ENCODE measurements at regions not wholly inside any gene's neighbourhood (a gene's known extent, or its start where the extent isn't known, plus 50 kb on each side); places are given as distances from the start of the nearest gene placed in this dataset.

DNA sequence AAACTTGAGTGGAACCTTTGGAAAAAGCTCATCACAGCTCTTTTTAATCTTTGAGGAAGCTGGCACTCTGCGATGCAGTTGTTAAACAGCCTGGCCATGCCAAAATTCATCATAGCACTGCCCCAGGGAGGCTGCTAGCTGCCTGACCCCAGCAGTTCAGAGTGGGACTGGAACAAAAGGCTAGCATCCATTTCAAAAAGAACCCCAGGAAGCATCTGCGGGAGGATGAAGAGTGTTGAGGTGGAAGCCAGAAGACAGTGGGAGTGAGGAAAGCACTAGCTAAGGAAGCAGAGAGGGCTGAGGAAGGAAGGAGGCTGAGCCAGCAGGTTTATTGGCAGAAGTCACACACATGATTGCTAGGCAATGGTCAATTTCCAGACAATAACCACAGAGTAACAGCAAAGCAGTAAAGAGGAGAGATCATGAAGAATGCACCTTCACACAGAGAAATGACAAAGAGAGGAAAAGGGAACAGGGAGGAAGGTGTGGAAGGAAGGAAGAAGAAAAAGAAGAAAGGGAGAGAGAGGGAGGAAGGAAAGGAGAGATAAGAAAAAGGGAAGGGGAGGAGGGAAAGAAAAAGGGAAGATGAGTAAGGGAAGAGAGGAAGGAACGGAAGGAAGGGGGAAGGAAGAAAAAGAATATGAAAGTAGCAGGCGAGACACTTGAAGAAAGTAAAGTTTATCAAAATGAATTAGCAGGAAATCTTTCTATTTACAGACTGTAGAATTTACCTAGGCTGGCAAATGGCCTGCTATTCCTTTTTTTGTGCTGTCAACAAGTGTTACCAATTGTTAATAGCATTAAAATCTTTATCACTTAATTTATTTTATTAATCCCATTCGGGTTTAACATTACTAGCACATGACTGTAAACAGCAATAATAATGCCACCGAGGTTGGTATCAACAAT lies 270.0 kb upstream of the PSMD7 start:
- no peak for TF ChIP-seq NFIC (IDR thresholded peaks at IDR 0.05; ENCODE audit: borderline replicate concordance)
- TF ChIP-seq, protein P1, sequence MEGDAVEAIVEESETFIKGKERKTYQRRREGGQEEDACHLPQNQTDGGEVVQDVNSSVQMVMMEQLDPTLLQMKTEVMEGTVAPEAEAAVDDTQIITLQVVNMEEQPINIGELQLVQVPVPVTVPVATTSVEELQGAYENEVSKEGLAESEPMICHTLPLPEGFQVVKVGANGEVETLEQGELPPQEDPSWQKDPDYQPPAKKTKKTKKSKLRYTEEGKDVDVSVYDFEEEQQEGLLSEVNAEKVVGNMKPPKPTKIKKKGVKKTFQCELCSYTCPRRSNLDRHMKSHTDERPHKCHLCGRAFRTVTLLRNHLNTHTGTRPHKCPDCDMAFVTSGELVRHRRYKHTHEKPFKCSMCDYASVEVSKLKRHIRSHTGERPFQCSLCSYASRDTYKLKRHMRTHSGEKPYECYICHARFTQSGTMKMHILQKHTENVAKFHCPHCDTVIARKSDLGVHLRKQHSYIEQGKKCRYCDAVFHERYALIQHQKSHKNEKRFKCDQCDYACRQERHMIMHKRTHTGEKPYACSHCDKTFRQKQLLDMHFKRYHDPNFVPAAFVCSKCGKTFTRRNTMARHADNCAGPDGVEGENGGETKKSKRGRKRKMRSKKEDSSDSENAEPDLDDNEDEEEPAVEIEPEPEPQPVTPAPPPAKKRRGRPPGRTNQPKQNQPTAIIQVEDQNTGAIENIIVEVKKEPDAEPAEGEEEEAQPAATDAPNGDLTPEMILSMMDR (IDR thresholded peaks at IDR 0.05): no peak
- no peak for TF ChIP-seq RAD21 (IDR thresholded peaks at IDR 0.05; ENCODE audit: low read length)
- no peak for TF ChIP-seq SIN3A (IDR thresholded peaks at IDR 0.05; ENCODE audit: borderline replicate concordance, low read depth, low read length)
- TF ChIP-seq POLR2AphosphoS5 (IDR thresholded peaks at IDR 0.05; ENCODE audit: low read depth, low read length): no peak
- TF ChIP-seq, protein P2, sequence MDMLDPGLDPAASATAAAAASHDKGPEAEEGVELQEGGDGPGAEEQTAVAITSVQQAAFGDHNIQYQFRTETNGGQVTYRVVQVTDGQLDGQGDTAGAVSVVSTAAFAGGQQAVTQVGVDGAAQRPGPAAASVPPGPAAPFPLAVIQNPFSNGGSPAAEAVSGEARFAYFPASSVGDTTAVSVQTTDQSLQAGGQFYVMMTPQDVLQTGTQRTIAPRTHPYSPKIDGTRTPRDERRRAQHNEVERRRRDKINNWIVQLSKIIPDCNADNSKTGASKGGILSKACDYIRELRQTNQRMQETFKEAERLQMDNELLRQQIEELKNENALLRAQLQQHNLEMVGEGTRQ (IDR thresholded peaks at IDR 0.05; ENCODE audit: borderline replicate concordance, low read depth, low read length): no peak
- TF ChIP-seq YY1 (IDR thresholded peaks at IDR 0.05; ENCODE audit: low read depth): no peak
- TF ChIP-seq GATA2 (CRISPR knock-in tag; IDR thresholded peaks at IDR 0.05): no peak

Measured in SK-N-SH (cell line).